Inflammatory macrophage (primary cell): ENCODE measurements at regions not wholly inside any gene's neighbourhood (a gene's known extent, or its start where the extent isn't known, plus 50 kb on each side); places are given as distances from the start of the nearest gene placed in this dataset.

ENCODE experiments used
- DNase-seq, 2 donors: peaks; one replicate each; pipeline ENCODE4 v3.0.0-alpha.2; 2020 to 2022

GRCh38 chr1:222369148-222369547, 178.8 kb downstream of the HHIPL2 start:
- DNase-seq = no peak

GRCh38 chr1:222358100-222358499, 189.8 kb downstream of the HHIPL2 start:
- no peak for DNase-seq

GRCh38 chr1:222357252-222357651, 190.7 kb downstream of the HHIPL2 start:
- DNase-seq = no peak

- no peak for DNase-seq
Observed at GRCh38 chr1:222347627-222348026, 200.3 kb downstream of the HHIPL2 start.

- no peak for DNase-seq
Observed at GRCh38 chr1:222346955-222347354, 200.9 kb downstream of the HHIPL2 start.

- DNase-seq = no peak
Observed at GRCh38 chr1:222339376-222339947, 208.4 kb downstream of the HHIPL2 start.

- DNase-seq = no peak
Observed at GRCh38 chr1:222335586-222335985, 212.3 kb downstream of the HHIPL2 start.

- no peak for DNase-seq
Observed at GRCh38 chr1:222334026-222334680, 213.8 kb downstream of the HHIPL2 start.

- DNase-seq = no peak
Observed at GRCh38 chr1:222331765-222332164, 216.1 kb downstream of the HHIPL2 start.

- DNase-seq = no peak
Observed at GRCh38 chr1:222331340-222331739, 216.6 kb downstream of the HHIPL2 start.

- no peak for DNase-seq
Observed at GRCh38 chr1:222329493-222330045, 218.3 kb downstream of the HHIPL2 start.

GRCh38 chr1:222326710-222327036, 221.2 kb downstream of the HHIPL2 start:
- no peak for DNase-seq

GRCh38 chr1:222326006-222326709, 221.7 kb downstream of the HHIPL2 start:
- no peak for DNase-seq

- DNase-seq = no peak
Observed at GRCh38 chr1:222325506-222325905, 222.4 kb downstream of the HHIPL2 start.

- no peak for DNase-seq
Observed at GRCh38 chr1:222314839-222315238, 233.1 kb downstream of the HHIPL2 start.

GRCh38 chr1:222310836-222311235, 237.1 kb downstream of the HHIPL2 start:
- DNase-seq = peak in 1 of 2 donors; percentile 12

GRCh38 chr1:222307621-222308020, 240.3 kb downstream of the HHIPL2 start:
- no peak for DNase-seq

GRCh38 chr1:222306512-222306911, 241.4 kb downstream of the HHIPL2 start:
- no peak for DNase-seq

GRCh38 chr1:222306011-222306410, 241.9 kb downstream of the HHIPL2 start:
- no peak for DNase-seq

GRCh38 chr1:222301652-222302051, 246.3 kb downstream of the HHIPL2 start:
- DNase-seq = no peak

GRCh38 chr1:222299524-222299923, 248.4 kb downstream of the HHIPL2 start:
- no peak for DNase-seq

GRCh38 chr1:222290866-222291265, 257.0 kb downstream of the HHIPL2 start:
- no peak for DNase-seq

GRCh38 chr1:222288053-222288452, 259.9 kb downstream of the HHIPL2 start:
- DNase-seq = peak; percentile 59 to 67

GRCh38 chr1:222286011-222286410, 261.9 kb downstream of the HHIPL2 start:
- DNase-seq = no peak
